Breast epithelium (tissue), 4 donors: ENCODE measurements at regions not wholly inside any gene's neighbourhood (a gene's known extent, or its start where the extent isn't known, plus 50 kb on each side); places are given as distances from the start of the nearest gene placed in this dataset.

Experiments
- DNase-seq, 2 donors: peaks; one replicate each; pipeline ENCODE4 v3.0.0-alpha.2; 2019; ENCODE audit warnings: low spot score in 2 of 2
- H3K27ac ChIP-seq, 2 donors: fragments of 200-600 bp; sonication (generic) in 1 of 2; one replicate each; pipeline ENCODE4 v1.5.1; 2016 to 2019; ENCODE audit warnings: mild to moderate bottlenecking in 1 of 2
- H3K27me3 ChIP-seq, 2 donors: fragments of 200-600 bp; sonication (generic) in 1 of 2; one replicate each; pipeline versions ENCODE4 v1.5.1 to v1.6.0; 2017 to 2019; ENCODE audit warnings: control low read depth in 1 of 2, mild to moderate bottlenecking in 1 of 2
- H3K36me3 ChIP-seq: fragments of 200-600 bp; one replicate; pipeline ENCODE4 v1.5.1; 2019
- H3K4me1 ChIP-seq, 2 donors: fragments of 200-600 bp; sonication (generic); one replicate each; pipeline ENCODE4 v1.5.1; 2016 to 2019; ENCODE audit warnings: control low read depth in 1 of 2
- H3K4me3 ChIP-seq, 3 donors: fragments of 200-600 bp; sonication (generic); 1 replicate in 2 of 3; 2 replicates in 1 of 3; pipeline ENCODE4 v1.5.1; 2016 to 2019; ENCODE audit warnings: mild to moderate bottlenecking in 3 of 3, moderate library complexity in 2 of 3
- H3K9me3 ChIP-seq, 2 donors: fragments of 200-600 bp; sonication (generic) in 1 of 2; one replicate each; pipeline ENCODE4 v1.5.1; 2016 to 2019; ENCODE audit warnings: control low read depth in 1 of 2
- POLR2A ChIP-seq: fragments of 450-650 bp; IDR thresholded peaks from one replicate; pipeline ENCODE4 v1.6.1; 2016; ENCODE audit warnings: antibody characterized with exemption, mild to moderate bottlenecking, moderate library complexity
- POLR2AphosphoS5 ChIP-seq, 3 donors: sonication (generic); formaldehyde crosslinking; IDR thresholded peaks; one replicate each; pipeline ENCODE4 v1.6.1; 2017; ENCODE audit warnings: antibody characterized with exemption in 3 of 3
- intact Hi-C: fragments of 100-400 bp; cut with DNase I; formaldehyde crosslinking; loops from one replicate; pipeline ENCODE4 v1.15.1; 2023; ENCODE audit warnings: low total_unique reads
- TF ChIP-seq, protein P1 (sequence below), 3 donors: fragments of 450-650 bp; IDR thresholded peaks; one replicate each; pipeline ENCODE4 v1.5.1; 2016 to 2017; ENCODE audit warnings: antibody characterized with exemption in 3 of 3, mild to moderate bottlenecking in 3 of 3, moderate library complexity in 3 of 3

- no peak overlapping the region for H3K27ac ChIP-seq
- H3K4me1 ChIP-seq = no peaks in the 10 kb centered on the region
- H3K27me3 ChIP-seq = no peaks in the 10 kb centered on the region
- intact Hi-C loops = no loop called here
- H3K4me3 ChIP-seq = no peak overlapping the region
- H3K36me3 ChIP-seq = no peaks in the 10 kb centered on the region
- H3K9me3 ChIP-seq = no peaks in the 10 kb centered on the region
- no peak for DNase-seq
- TF ChIP-seq POLR2AphosphoS5 (IDR thresholded peaks at IDR 0.05) (no peak), POLR2A (no peak)
- TF ChIP-seq, protein P1, sequence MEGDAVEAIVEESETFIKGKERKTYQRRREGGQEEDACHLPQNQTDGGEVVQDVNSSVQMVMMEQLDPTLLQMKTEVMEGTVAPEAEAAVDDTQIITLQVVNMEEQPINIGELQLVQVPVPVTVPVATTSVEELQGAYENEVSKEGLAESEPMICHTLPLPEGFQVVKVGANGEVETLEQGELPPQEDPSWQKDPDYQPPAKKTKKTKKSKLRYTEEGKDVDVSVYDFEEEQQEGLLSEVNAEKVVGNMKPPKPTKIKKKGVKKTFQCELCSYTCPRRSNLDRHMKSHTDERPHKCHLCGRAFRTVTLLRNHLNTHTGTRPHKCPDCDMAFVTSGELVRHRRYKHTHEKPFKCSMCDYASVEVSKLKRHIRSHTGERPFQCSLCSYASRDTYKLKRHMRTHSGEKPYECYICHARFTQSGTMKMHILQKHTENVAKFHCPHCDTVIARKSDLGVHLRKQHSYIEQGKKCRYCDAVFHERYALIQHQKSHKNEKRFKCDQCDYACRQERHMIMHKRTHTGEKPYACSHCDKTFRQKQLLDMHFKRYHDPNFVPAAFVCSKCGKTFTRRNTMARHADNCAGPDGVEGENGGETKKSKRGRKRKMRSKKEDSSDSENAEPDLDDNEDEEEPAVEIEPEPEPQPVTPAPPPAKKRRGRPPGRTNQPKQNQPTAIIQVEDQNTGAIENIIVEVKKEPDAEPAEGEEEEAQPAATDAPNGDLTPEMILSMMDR (IDR thresholded peaks at IDR 0.05) = no peak
Observed at GRCh38 chr6:120648713-120649112, 685.6 kb downstream of the TBC1D32 start.

DNA sequence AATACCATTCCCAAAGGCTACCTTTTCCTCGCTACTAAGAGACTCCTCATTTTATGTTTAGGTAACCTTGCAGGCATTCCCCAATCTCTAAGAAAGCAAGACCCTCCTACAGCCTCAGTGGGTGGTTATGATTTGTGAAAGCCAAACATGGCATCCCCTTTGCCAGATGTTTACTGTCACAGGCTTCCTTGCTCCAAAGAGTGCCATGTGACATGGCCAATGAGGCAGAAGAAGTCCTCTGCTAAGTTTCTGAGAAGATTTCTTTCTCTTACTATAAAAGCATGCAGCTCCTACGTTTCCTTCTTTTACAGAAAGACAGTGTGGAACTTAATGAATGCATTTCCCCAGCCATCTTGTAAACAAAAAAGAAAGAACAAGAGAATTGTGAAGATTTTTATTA, 688.2 kb downstream of the TBC1D32 start:
- H3K27ac ChIP-seq = no peak overlapping the region
- H3K36me3 ChIP-seq = no peaks in the 10 kb centered on the region
- intact Hi-C loops = no loop called here
- H3K9me3 ChIP-seq = no peaks in the 10 kb centered on the region
- no peak overlapping the region for H3K4me3 ChIP-seq
- TF ChIP-seq POLR2A = no peak
- TF ChIP-seq, protein P1 (IDR thresholded peaks at IDR 0.05) = no peak
- no peak for TF ChIP-seq POLR2AphosphoS5 (IDR thresholded peaks at IDR 0.05)
- DNase-seq = no peak
- H3K4me1 ChIP-seq = no peaks in the 10 kb centered on the region
- no peaks in the 10 kb centered on the region for H3K27me3 ChIP-seq

GRCh38 chr6:120632975-120633374, 701.3 kb downstream of the TBC1D32 start:
- no peaks in the 10 kb centered on the region for H3K9me3 ChIP-seq
- intact Hi-C loops = no loop called here
- no peak for DNase-seq
- no peaks in the 10 kb centered on the region for H3K36me3 ChIP-seq
- H3K27ac ChIP-seq = no peak overlapping the region
- H3K4me3 ChIP-seq = no peak overlapping the region
- TF ChIP-seq POLR2A = no peak
- TF ChIP-seq, protein P1 (IDR thresholded peaks at IDR 0.05) = no peak
- TF ChIP-seq POLR2AphosphoS5 (IDR thresholded peaks at IDR 0.05) = no peak
- H3K27me3 ChIP-seq = no peaks in the 10 kb centered on the region
- no peaks in the 10 kb centered on the region for H3K4me1 ChIP-seq

GRCh38 chr6:120627612-120628011, 706.7 kb downstream of the TBC1D32 start:
- intact Hi-C loops = no loop called here
- DNase-seq = no peak
- Histone ChIP-seq H3K27ac (no peak overlapping the region), H3K9me3 (no peaks in the 10 kb centered on the region), H3K27me3 (no peaks in the 10 kb centered on the region), H3K4me3 (no peak overlapping the region), H3K4me1 (no peaks in the 10 kb centered on the region), H3K36me3 (no peaks in the 10 kb centered on the region)
- TF ChIP-seq, protein P1 (IDR thresholded peaks at IDR 0.05) = no peak
- TF ChIP-seq POLR2A (no peak), POLR2AphosphoS5 (IDR thresholded peaks at IDR 0.05) (no peak)

DNA sequence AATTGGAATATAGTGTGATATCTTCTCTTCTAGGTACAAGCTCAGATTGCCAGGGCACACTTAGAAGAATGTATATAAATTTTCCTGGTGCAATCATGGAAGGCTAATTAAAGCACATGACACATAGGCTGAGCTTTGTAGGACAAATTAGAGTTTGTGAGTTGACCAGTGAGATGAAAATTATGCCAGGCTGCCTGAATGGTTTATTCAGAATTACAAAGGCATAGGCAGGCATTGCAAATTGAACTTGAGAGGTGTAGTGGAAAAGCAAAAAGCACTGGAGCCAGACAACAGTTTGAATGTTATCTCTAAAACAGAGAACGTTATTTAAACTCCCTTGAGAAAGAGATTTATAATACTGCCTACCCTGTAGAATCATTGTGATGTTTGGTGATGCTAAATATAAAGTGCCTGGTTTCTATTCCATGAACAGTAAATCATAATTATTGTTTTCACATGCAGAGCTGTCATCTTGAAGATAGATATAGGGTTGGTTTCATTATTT, 712.1 kb downstream of the TBC1D32 start:
- no peaks in the 10 kb centered on the region for H3K27me3 ChIP-seq
- H3K9me3 ChIP-seq = no peaks in the 10 kb centered on the region
- TF ChIP-seq POLR2AphosphoS5 (IDR thresholded peaks at IDR 0.05) (no peak), POLR2A (no peak)
- TF ChIP-seq, protein P1 (IDR thresholded peaks at IDR 0.05) = no peak
- no peak for DNase-seq
- H3K4me1 ChIP-seq = no peaks in the 10 kb centered on the region
- intact Hi-C loops = no loop called here
- H3K4me3 ChIP-seq = no peak overlapping the region
- no peak overlapping the region for H3K27ac ChIP-seq
- no peaks in the 10 kb centered on the region for H3K36me3 ChIP-seq
